NCI-H2227 treated with DMSO at 0.1 percent for 48 hours (cell line): ENCODE measurements at regions not wholly inside any gene's neighbourhood (a gene's known extent, or its start where the extent isn't known, plus 50 kb on each side); places are given as distances from the start of the nearest gene placed in this dataset.
A peak's percentile ranks its signal among the peaks of the same experiment; 100 is the strongest.

ENCODE experiments used
- DNase-seq: peaks from one replicate; lab custom pipeline; 2025; lab: John Stamatoyannopoulos, UW

DNA sequence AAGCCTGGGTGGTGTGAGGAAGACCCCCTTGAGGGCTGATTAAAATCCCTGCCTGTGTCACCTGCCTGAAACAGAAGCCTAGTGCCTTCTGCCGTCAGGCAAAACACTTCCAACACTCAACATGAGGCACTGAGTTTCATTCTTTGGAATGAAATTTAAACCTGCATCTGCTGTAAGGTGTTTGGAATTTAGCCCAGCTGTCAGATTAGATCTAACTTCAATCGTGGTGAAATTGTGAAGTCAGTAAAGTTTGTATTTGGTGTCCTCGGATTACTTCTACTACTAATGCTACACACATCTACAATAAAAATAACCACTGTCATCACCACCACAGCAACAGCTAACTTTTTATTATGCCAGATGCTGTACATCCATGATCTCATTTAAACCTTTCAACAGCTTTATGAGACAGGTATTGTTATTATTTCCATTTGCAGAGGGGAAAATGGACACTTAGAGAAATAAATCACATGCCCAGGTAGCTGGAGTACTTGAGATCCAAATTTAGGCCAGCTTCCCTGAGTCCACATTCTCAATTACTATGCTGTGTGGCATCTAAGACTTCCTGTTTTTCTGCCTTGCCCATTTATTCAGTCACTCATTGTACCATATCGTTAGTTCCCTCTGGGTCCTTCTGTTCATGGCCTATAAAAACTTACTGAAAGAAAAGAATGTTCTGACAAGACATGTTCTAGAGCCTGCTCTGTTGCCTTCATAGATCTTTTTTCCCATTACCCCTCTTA is 98.2 kb upstream of the GCFC2 start:
- no peak for DNase-seq

DNA sequence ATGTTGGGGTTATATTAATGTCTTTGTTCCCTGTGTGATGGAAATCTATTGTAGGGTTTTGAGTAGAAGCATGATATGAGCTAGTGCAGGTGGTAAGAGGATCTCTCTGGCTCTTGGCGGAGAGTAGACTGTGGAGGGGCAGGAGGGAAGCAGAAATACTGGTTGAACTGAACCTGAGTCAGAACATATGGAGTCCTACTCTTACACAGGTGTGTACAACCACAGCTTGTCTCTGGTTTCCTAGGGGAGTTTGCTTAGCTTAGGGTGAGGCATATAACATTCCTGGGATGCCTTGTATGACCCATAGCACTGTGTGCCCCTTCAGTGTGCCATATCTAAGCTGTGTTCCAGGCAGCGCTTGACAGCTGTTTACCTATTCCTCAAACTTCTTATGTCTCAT is 97.3 kb upstream of the GCFC2 start:
- DNase-seq = no peak

DNA sequence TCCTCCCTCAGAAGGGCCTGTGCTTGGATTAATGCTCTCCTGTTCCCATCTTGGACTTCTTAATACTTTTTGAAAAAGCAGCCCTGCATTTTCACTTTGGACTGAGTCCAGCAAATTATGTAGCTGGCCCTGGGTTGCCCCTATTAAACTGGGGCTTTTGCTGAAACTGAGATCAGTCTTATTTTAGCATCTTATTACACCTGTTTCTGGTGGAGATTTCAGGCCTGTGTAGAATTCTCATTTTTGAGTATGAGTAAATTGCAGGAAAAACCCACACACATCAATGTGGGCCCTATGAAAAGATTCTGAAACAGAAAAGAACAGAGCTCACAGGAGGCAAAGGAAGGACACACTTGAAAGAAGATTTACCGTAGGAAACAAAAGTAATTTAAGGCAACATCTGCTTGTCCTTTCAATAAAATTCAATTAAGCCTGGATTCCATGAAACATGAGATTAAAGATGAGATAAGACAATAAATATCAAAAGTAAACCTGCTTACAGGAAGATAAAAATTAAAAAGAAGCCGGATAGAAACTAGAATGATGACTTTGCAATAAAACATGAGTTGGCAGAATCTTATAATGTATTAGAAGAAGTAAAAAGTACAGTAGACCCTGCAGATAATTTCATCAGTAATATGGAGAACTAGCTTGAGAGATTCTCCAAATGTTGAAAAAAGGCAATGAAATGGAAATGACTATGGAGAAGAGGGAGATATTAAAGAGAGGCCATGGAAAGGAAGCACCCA is 90.7 kb upstream of the GCFC2 start:
- no peak for DNase-seq

DNA sequence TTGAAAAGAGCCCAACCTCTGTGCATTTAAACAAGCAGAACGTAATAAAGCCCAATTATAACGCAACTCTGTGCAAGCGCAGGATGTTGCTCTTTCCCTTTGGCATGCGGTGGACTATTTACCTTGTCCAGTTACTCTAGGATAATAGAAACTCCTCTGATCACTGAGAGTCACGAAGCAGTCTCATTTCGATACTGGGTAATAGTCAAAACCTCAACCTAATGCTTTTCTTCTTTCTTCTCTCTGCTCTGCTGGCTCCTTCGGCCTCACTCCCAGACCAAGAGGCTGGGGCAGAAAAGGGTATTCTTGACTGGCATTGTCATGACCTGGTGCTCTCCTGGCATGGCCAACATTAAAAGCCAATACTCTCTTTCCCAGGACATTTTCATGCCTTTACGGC is 89.7 kb upstream of the GCFC2 start:
- DNase-seq = no peak

DNA sequence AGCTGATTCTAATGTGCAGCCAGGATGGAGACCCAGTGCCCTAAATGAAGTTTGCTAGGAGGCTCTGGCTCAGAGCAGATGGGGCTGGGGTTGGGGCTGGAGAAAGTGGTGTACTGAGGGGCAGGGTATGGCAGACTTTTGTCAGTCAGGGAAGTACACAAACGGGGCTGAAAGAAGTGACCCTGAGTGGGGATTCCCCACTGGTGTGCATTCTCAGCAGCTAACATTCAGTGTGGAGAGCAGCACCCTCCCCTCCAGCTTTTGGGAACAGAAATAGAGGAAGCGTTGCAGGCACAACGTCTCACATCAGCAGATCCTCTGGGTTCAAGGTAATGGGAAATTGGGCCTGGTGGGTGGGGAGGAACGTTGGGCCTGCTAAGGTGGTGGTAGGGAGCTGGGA is 89.1 kb upstream of the GCFC2 start:
- DNase-seq = no peak

DNA sequence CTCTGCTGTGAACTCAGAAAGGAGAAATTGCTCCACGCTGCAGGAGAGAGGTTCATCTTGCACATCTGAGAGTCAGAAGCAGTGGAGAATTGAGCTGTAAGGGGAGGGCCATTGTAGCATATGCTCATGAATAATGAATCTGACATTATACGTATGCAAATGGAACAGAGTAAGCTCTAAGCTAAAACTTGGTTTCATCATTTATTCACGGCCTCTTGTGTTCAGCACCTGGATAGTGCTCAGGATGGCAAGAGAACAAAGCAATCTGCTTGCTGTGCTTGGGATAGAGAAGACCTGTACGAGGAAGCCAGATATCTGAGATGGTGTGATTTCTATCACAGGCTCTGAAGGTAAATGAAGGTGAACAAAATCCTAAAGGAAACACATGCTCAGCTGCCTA is 87.9 kb upstream of the GCFC2 start:
- DNase-seq = no peak

DNA sequence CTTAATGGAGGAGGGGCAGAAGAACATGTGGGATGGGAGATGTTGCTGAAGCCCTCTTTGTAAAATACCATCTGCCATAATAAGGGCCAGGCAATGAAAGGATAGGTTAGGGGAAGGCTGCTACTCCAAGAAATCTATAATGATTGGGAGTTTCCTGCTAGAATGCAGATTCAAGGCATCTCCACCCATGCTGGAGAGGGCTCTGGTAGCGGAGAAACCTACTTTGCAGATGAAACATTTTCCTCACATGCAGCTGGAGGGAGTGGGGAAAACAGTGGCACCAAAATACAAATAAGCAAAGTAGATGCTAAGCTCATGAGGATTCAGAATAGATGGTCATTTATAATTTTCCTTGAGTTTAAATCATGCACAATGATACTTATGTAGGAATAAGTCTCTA is 82.3 kb upstream of the GCFC2 start:
- DNase-seq = no peak

DNA sequence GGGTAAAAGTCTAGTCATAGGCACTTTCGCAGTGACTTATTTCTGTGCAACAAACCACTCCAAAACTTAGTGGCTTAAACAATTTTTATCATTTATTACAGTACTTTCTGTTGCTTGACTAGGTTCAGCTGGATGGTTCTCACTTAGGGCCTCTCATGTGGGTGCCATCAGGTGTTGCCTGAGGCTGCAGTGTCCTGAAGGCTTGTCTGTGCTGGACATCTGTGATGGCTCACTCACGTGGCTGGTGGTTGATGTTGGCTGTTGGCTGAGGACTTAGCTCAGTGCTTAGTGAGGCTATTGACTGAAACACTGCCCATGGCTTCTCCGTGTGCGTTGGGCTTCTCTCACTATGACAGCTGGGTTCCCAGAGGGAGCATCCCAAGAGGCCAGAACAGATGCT is 81.4 kb upstream of the GCFC2 start:
- DNase-seq = no peak

DNA sequence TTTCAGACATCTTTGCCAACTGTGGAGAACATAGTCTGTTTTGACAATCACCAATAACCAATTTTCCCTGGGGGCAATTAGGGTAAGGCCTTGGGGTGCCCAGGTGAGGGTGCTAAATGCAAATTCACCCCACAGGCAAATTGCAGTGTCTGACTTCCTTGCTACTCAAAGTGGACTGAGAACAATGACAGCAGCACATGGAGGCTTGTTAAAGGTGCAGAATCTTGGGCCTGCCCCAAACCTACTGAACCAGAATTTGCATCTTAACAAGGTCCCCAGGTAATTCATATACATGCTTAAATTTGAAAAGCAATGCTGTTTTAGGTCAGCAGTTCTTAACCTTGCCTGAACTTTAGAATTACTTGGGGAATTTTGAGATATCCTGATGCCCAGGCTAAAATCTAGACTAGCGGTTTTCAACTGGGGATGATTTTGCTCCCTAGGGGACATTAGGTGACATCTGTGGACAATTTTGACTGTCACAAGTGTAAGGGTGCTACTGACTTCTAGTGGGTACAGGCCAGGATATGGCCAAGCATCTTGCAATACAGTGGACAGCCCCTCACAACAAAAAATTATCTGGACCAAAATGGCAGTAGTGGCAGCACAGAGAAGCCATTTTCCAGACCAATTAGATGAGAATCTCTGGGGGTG is 80.2 kb upstream of the GCFC2 start:
- no peak for DNase-seq

DNA sequence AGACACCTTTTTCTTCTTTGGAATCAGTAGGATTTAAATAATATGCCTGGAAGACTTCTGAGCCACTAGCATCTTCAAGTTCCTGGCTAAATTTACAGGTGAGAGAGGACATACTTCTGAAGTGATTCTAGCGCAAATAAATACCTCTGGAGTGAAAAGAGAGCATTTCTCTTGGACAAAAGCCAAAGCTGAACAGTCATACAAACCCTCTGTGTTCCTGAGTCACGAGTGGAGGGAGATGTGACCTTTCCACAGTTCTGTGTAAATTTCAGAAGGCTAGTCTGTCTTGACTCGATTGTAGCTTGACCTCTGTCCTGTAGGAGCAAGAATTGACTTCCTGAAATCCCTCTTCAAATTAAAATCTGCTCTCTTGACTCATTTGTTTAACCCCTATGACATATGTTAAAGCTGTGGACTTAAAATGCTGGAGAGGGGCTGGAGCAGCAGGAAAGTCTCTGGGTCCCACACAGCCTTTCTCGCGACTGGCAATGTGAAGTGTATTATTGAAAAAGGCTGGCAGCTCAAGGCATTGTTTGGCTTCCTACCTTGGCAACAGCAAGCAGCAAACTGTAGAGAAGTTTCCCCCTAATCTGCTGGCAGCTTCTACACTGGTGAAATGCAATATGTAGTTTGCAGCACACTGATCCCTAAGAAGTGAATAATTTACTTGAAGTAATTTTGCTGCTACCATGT is 79.6 kb upstream of the GCFC2 start:
- no peak for DNase-seq

DNA sequence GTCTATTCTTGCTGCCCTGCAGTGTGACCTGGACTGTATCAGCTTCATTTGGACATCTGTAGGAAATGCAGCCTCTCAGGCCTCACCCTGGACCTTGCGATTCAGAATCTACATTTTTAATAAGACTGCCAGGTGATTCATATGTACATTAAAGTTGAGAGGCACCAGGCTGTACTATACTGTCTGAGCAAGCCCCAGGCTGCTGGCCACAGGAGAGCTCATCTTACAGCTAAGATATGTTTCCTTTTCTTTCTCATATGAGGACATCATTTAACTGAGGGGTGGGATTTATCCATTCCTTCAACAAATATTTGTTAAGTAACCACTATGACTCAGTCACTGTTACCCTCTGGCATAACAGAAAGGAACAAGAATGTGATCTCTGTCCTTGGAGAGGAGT is 78.2 kb upstream of the GCFC2 start:
- no peak for DNase-seq

DNA sequence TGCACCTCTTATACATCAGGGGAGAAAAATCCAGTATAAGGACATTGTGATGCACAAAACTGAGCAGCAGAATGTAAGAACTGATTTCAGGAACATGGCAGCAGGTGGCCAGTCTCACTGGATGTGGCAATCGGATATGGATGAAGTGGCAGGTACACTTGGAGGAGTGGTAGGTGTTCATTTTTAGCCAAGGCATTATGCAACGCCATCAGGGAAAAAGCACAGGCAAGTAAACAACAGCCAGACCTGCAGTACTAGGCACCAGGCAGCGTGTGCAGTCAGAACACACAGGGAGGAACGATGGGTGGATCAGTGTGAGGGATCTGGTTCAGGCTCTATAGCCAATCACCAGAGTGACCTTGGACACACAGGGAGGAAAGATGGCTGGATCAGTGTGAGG is 77.4 kb upstream of the GCFC2 start:
- no peak for DNase-seq

DNA sequence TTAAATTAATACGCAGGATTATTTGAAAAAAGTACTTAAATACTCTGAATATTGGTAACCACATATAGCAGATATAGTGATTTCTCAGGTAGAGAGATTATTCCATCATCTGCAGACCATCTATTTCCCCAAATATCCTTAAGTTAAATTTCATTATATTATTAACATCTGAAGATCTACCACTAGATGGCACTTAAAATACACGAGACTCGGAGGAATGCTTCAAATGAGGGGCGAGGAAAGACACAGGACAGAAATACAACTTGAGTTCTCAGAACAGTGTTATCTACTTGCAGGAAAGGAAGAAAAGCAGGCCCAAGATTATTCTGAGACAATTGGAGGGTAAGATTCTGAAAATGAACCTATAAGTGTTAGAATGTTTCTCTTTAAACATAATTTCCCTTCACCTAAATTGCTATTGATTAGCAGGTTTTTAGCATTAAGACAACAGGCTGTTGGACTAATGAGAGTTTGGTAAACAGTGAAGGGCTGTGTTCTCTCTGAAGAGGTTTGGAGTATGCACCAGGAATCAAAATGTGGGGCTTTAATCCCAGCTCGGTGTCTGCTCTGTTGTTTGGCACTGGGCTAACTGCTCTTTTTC is 76.9 kb upstream of the GCFC2 start:
- DNase-seq = peak; percentile 66

DNA sequence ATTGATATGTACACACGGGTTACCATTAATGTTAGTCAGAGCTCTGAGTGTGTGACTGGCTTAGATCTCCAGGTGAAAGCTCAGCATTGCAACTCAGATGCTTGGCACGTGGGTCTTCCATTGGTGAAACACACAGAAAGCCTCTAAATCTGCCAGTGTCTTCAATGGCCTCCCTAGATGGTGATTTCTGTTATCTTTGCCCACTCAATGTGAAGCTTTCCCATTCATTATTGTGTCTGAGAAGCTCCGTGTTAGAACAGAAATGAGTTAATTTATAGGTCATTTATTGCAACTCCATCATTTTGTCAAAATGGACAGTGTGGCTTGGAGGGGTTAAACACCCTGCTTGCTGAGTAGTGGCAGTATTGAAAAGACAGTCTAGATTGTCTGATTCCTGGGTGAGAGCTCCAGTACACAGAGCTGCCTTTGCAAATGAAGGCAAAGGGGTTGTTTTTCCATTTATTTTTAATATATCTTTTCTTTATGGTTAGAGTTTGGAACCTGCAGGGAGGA is 64.7 kb upstream of the GCFC2 start:
- no peak for DNase-seq

DNA sequence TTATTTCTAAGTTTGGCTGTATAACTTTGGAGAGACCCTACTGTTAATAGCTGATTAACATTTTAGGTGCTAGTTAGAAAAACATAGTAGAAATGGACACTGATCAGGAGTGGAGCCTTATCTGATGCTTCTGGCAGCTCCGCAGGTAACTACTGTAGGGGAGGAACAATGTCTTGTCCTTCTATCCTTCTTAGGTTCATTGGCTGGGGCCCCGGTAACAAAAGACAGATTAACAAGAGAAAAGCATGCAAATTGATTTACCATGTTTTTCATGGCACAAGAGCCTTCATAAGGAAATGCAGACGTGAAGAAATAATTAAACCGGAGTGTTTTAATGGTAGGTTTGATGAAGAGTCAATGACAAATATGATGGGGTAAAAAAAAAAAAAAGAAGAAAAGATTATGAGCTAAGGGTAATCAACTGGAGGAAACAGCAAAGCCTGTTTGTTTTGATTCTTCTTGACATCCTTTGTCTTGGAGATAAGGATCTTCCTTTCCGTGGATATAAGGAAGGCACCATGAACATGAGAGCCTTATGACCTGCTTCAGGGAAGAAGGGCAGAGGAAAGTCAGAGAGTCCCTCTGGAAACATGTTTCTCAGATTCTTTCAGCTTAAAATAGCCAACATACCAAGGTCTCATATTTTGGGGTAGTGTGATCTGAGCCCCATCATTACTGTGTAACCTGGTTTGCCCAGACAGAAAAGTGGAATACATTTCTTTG is 62.4 kb upstream of the GCFC2 start:
- no peak for DNase-seq

DNA sequence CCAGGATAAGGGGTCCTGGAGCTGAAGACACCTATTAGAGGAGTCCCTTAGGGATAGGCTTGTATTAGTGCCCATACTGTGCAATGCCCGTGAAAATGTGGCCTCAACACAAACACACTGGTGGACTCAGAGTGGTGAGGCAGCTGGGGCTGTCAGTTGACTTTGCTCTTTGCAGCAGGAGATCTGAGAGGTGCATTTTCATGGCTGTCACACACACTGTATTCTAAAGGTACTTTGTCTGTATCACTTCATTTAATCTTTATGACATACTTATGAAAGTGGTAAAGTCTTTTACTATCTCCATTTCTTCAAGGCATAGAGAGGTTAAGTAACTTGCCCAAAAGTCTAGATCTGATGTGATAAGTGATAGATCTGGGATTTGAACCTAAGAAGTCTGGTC is 55.1 kb upstream of the GCFC2 start:
- DNase-seq = no peak

DNA sequence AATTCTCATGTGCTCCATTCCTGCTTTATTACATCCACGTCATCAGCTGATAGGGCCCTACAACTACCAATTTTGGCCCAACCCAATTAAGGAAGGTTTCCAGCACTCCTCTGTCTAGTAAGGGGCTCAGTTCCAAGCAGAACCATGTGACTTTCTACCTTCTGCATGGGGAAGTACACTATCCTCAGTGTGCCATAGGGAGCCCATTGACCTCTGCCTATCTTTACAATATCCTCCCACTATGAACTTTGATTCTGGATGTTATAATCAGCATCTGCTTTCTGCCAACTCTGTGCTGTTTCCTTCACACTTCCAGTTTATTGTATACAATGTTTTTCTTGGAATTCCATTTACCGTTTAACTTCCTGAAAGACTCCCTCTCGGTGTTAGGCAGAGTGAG is 53.9 kb upstream of the GCFC2 start:
- no peak for DNase-seq
